PFSK-1 (cell line): ENCODE measurements at regions not wholly inside any gene's neighbourhood (a gene's known extent, or its start where the extent isn't known, plus 50 kb on each side); places are given as distances from the start of the nearest gene placed in this dataset.

Experiments
- POLR2AphosphoS5 ChIP-seq: IDR thresholded peaks from 2 replicates; pipeline ENCODE4 v1.6.1; 2012; ENCODE audit warnings: low read depth, mild to moderate bottlenecking, control low read depth, low read length, moderate library complexity
- SIN3A ChIP-seq: IDR thresholded peaks from 2 replicates; pipeline ENCODE4 v1.6.1; 2012; ENCODE audit warnings: mild to moderate bottlenecking, low read length, moderate library complexity, borderline replicate concordance; ENCODE audit not compliant: insufficient read depth
- TAF1 ChIP-seq: IDR thresholded peaks from 2 replicates; pipeline ENCODE4 v1.6.1; 2012; ENCODE audit warnings: low read length, control low read depth, borderline replicate concordance; ENCODE audit not compliant: insufficient read depth

DNA sequence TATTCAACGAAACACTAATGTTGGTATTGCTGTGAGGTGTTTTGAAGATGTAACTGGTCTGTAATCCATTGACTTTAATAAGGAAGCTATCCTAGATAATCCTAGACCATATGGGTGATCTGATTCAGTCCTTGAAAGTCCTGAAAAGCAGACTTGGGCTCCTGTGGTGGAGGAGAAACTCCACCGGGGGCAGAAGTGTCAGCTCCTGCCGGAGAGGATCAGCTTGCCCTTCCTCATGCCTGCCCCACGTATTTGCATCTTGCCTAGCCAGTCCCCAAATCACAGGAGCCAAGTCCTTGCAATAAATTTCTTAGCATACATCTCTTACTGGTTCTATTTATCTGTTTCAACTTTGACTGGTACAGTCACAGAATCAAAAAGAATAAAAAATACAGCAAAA, 144.2 kb upstream of the DLGAP1 start:
- TF ChIP-seq POLR2AphosphoS5 (no peak), TAF1 (no peak), SIN3A (no peak)
